HL-60 (cell line): ENCODE measurements at regions not wholly inside any gene's neighbourhood (a gene's known extent, or its start where the extent isn't known, plus 50 kb on each side); places are given as distances from the start of the nearest gene placed in this dataset.

Experiments
- CTCF ChIP-seq: IDR thresholded peaks from one replicate; pipeline ENCODE4 v1.5.1; 2011; ENCODE audit warnings: low read length, control low read depth, inconsistent platforms; ENCODE audit not compliant: insufficient read depth
- GABPA ChIP-seq: IDR thresholded peaks from 2 replicates; pipeline ENCODE4 v1.6.1; 2012; ENCODE audit warnings: low read depth
- REST ChIP-seq: IDR thresholded peaks from 2 replicates; pipeline ENCODE4 v1.6.1; 2012; ENCODE audit warnings: low read depth; ENCODE audit not compliant: insufficient replicate concordance
- SPI1 ChIP-seq: IDR thresholded peaks from 2 replicates; pipeline ENCODE4 v1.6.1; 2012; ENCODE audit warnings: low read depth, mild to moderate bottlenecking, borderline replicate concordance

DNA sequence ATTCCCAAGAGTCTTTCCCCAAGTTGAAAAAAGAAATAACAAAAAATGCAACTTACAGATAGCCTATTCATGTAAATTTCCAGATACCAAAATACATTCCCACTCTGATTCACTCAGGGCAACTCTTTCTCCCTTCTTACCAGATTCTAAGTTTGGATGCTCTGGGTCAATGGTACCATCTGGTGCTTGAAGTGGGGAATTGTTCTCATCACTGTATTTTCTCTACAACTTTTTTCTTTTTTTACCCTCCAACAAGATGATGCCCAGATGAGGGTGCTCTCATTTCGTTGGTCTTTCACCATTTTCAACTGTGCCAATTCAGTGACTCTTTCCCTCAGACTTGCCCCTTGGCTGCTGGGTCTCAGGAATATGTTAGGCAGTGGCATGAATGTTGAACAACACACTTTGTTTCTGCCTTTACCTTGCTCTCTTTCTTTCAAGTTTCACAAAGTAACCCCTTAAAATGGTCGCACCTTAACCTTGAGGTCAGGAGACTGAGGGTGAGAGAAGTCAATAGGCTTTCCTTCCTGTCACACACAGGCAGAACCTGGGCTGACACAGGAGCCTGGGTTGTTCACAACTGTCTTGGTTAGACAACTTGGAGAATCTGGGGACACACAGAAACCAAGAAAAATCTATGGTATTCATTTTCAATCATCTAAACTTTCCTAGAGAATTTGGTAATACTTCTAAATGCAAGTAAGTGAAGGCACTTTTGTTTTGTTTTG lies 330.7 kb upstream of the SLCO3A1 start:
- TF ChIP-seq CTCF, result no peak
- TF ChIP-seq SPI1, result no peak
- no peak for TF ChIP-seq REST
- no peak for TF ChIP-seq GABPA
